ENCODE measurements at regions not wholly inside any gene's neighbourhood (a gene's known extent, or its start where the extent isn't known, plus 50 kb on each side); places are given as distances from the start of the nearest gene placed in this dataset.

DNA sequence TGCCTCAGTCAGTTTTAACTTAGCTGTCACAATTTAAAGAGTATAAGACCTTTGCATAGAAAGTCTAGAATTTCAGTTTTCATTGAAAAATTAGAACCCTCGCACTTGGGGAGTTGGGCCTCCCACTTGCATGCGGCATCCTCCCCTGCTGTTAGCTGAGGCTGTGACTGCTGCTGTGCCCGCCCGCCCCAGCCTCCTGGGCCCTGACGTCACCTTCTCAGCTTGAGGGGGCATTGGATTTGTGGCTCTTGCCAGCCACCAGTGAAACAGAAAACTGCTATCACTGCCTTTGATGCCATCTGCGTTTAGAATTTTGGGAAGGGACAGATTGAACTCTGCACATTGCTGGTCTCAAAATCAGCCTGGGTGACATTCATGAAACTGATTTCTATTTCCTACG, 108.7 kb downstream of the CTTN start:
- no peak overlapping the region for H3K4me3 ChIP-seq (ENCODE audit: low read depth, low read length)

DNA sequence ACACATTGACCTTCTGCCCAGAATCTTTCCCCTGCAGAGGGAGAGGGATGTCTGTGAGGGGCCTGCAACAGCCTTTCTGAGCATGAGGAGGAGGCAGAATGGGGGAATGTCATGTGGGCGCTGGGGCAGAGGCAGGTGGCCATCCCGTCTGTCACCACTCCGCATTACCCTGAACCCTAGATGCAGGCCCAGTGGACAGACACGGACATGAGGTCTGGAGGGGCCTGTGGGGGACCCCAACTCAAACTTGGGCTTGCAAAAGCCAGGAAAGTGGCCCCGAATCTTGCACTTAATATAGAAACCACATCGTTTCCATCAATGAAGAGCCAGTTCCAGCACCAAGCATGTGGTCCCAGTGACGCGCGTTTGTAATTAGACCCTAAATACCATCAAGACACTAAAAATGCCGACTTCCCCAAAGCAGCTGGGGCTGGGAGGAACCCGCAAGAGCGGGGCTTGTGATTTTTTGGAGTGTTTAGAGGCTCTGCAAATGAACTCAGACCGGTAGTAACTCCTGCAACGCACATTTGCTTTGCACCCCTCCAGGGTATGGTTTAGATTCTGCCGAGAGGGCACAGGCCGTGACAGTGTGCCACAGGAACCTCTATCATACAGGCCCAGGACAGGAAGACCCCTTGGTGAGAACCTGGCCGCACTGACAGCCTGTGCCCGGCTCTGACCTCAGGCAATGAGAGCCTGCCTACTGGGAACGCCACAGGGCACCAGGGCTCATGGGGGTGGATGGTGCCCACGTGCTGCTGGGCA, 109.3 kb downstream of the CTTN start:
- TF ChIP-seq, protein P1, sequence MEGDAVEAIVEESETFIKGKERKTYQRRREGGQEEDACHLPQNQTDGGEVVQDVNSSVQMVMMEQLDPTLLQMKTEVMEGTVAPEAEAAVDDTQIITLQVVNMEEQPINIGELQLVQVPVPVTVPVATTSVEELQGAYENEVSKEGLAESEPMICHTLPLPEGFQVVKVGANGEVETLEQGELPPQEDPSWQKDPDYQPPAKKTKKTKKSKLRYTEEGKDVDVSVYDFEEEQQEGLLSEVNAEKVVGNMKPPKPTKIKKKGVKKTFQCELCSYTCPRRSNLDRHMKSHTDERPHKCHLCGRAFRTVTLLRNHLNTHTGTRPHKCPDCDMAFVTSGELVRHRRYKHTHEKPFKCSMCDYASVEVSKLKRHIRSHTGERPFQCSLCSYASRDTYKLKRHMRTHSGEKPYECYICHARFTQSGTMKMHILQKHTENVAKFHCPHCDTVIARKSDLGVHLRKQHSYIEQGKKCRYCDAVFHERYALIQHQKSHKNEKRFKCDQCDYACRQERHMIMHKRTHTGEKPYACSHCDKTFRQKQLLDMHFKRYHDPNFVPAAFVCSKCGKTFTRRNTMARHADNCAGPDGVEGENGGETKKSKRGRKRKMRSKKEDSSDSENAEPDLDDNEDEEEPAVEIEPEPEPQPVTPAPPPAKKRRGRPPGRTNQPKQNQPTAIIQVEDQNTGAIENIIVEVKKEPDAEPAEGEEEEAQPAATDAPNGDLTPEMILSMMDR (IDR thresholded peaks at IDR 0.05; ENCODE audit: borderline replicate concordance, insufficient read depth, low read depth, low read length), result no peak
- no peak overlapping the region for H3K4me3 ChIP-seq (ENCODE audit: low read depth, low read length)

More for the DNA sequence above, 108.7 kb downstream of the CTTN start:
- TF ChIP-seq, protein P1 (IDR thresholded peaks at IDR 0.05; ENCODE audit: borderline replicate concordance, insufficient read depth, low read depth, low read length), result no peak

DNA sequence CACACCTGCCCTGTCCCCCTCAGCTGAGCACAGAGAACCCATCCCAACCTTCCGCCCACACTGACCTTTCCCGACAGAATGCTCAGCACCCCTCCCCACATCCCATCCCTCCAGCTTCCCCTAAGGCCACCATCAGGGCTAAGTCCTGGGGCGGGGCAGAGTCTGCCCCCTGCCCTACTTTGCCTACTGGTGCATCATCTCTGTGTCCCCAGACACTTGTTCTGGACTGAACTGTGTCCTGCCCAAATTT, 109.8 kb downstream of the CTTN start:
- H3K4me3 ChIP-seq (ENCODE audit: low read depth, low read length), result no peak overlapping the region
- TF ChIP-seq, protein P1 (IDR thresholded peaks at IDR 0.05; ENCODE audit: borderline replicate concordance, insufficient read depth, low read depth, low read length), result no peak

DNA sequence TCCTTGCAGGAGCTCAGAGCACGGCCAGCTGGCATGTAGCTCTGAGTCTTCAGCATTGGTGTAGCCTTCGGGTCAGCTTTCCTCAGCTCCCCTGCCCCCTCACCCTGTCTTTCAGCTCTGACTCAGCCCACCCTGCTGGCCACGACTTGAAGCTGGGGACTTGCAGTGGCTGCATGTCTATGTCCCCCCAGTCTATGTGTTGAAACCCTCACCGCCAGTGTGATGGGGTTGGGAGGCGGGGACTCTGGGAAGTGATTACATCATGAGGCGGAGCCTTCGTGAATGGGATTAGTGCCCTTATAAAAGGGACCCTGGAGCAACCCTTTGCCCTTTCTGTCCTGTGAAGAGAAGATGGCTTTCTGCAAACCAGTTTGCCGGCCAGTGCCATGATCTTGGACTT, 111.1 kb downstream of the CTTN start:
- TF ChIP-seq, protein P1 (IDR thresholded peaks at IDR 0.05; ENCODE audit: borderline replicate concordance, insufficient read depth, low read depth, low read length), result no peak
- H3K4me3 ChIP-seq (ENCODE audit: low read depth, low read length), result no peak overlapping the region

DNA sequence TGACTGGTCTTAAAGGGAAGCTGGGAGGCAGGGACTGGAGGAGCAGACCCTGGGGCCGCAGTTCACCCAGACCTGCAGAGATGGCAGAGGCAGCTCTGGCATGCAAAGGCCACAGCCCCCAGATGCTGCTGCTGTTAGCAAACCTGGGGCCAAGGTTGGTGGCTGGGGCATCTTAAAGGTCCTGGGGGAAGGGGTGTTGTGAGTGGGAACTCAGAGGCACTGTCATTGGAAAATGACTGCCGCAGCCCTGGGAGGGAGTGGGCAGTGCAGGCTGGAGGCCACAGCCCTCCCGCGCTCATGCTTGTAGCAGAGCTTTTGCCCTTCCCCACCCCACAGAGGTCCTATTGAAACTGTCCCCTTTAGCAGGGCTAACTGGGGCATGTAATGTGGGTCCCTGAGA, 111.8 kb downstream of the CTTN start:
- H3K4me3 ChIP-seq (ENCODE audit: low read depth, low read length), result no peak overlapping the region
- TF ChIP-seq, protein P1 (IDR thresholded peaks at IDR 0.05; ENCODE audit: borderline replicate concordance, insufficient read depth, low read depth, low read length), result no peak

DNA sequence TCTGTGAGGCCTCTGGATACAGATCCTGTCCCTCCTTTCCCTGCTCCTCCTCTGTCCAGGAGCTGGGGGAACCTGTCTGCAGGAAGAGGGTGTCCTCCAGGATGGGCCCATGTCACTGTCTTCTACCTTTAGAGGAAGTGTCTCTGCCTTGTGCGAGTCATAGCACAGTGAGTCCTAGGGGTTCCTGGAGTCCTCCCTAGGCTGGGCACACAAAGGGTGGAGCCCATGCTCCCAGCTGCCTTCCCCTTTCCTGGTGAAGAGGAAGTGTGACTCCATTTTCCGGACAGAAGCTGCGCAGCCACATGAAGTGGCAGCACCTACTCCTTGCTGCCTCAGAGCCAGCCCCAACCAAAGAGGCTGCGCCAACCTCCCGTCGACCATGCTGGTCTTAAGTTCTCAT, 112.2 kb downstream of the CTTN start:
- TF ChIP-seq, protein P1 (IDR thresholded peaks at IDR 0.05; ENCODE audit: borderline replicate concordance, insufficient read depth, low read depth, low read length), result no peak
- no peak overlapping the region for H3K4me3 ChIP-seq (ENCODE audit: low read depth, low read length)

DNA sequence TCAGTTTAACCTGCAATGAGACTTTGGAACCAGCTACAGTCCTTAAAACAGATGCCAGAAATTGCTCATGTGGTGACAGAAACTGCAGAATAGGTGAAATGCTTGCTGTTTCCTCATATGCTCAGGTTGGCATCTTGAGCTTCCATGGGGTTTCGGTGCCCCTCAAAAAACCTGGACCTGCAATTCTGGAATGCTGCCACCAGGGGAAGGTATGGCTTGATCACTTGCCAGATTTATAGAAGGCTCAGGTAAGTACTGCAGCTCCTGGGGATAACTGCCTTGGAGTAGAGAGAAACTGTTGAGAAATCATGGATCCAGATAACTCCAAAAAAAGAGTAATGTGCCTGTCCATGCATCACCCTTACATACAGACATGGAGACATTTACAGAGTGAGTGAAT, 113.0 kb downstream of the CTTN start:
- H3K4me3 ChIP-seq (ENCODE audit: low read depth, low read length), result no peak overlapping the region
- TF ChIP-seq, protein P1 (IDR thresholded peaks at IDR 0.05; ENCODE audit: borderline replicate concordance, insufficient read depth, low read depth, low read length), result no peak
